ENCODE measurements at regions not wholly inside any gene's neighbourhood (a gene's known extent, or its start where the extent isn't known, plus 50 kb on each side); places are given as distances from the start of the nearest gene placed in this dataset.

DNA sequence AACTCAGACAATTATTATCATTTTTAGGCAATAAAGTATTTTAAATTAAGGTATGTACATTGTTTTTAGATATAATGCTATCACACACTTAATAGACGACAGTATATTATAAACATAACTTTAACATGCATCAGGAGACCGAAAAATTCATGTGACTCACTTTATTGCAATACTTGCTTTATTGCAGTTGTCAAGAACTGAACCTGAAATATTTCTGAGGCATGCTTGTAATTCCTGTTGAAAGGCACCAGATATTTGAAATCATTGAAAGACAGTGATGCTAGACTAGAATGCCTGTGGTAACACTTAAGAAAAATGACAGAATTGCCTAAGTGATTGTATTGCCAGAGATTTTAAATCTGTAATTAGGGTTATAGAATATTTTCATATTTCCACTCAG, 175.6 kb upstream of the MAGEB2 start:
- no peak overlapping the region for H2AFZ ChIP-seq
- no peaks in the 10 kb centered on the region for H3K27me3 ChIP-seq (replicated peaks; ENCODE audit: insufficient read depth)
- no peak for TF ChIP-seq EZH2 (IDR thresholded peaks at IDR 0.05; ENCODE audit: insufficient read depth, poor library complexity, severe bottlenecking)
- TF ChIP-seq EZH2phosphoT487 (IDR thresholded peaks at IDR 0.05; ENCODE audit: insufficient read depth, low read depth) = no peak
- 8 to 9% methylated on average over 2 of the region's 2 CpGs for WGBS, 2 experiments (ENCODE audit: low coverage in 1 of 2, low lambda C conversion rate in 2 of 2, missing lambda C conversion rate in 2 of 2)
- no peaks in the 10 kb centered on the region for H3K9me2 ChIP-seq (ENCODE audit: insufficient read depth)
- no peaks in the 10 kb centered on the region for H3F3A ChIP-seq (ENCODE audit: insufficient read depth)
- H3K4me2 ChIP-seq (ENCODE audit: unreplicated experiment) = no peak overlapping the region
- H3K4me3 ChIP-seq = no peak overlapping the region
- no peaks in the 10 kb centered on the region for H3K36me3 ChIP-seq (ENCODE audit: low read depth)
- in situ Hi-C loops (cut with MboI) = no loop called here
- no peak overlapping the region for H3K27ac ChIP-seq
- H3K9ac ChIP-seq = no peak overlapping the region
- no peaks in the 10 kb centered on the region for H4K20me1 ChIP-seq (ENCODE audit: insufficient read depth)
- H3K4me1 ChIP-seq (ENCODE audit: insufficient read depth) = no peaks in the 10 kb centered on the region
- no peak for DNase-seq
- no peaks in the 10 kb centered on the region for H3K79me2 ChIP-seq (ENCODE audit: insufficient read depth)
- H3K9me3 ChIP-seq (ENCODE audit: low read depth) = no peaks in the 10 kb centered on the region

DNA sequence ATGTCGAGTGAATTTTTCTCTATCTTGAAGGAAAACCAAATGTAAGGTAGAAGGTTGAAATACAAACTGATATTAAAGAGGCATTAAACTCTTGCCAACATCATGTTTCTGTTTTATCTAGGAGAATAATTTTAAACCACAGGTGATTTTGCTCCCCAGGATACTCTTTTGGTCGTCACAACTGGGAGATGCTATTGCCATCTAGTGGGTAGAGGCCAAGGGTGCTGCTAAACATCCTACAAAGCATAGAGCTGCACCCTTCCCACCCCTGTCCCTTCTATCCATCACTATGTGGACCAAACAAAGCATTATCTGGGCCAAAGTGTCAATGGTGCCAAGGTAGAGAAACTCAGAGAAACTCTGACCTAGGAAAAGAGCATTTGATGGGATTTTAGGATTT, 154.6 kb upstream of the MAGEB2 start:
- Histone ChIP-seq H2AFZ (no peak overlapping the region), H3K79me2 (ENCODE audit: insufficient read depth) (no peaks in the 10 kb centered on the region), H3K4me3 (no peak overlapping the region), H3K9me2 (ENCODE audit: insufficient read depth) (no peaks in the 10 kb centered on the region), H3K9ac (no peak overlapping the region), H3K36me3 (ENCODE audit: low read depth) (no peaks in the 10 kb centered on the region), H3F3A (ENCODE audit: insufficient read depth) (no peaks in the 10 kb centered on the region), H3K27me3 (replicated peaks; ENCODE audit: insufficient read depth) (no peaks in the 10 kb centered on the region), H3K27ac (no peak overlapping the region), H3K4me2 (ENCODE audit: unreplicated experiment) (no peak overlapping the region), H3K4me1 (ENCODE audit: insufficient read depth) (no peaks in the 10 kb centered on the region), H3K9me3 (ENCODE audit: low read depth) (no peaks in the 10 kb centered on the region), H4K20me1 (ENCODE audit: insufficient read depth) (no peaks in the 10 kb centered on the region)
- peak; percentile 16 for DNase-seq
- in situ Hi-C loops (cut with MboI) = no loop called here
- TF ChIP-seq EZH2 (IDR thresholded peaks at IDR 0.05; ENCODE audit: insufficient read depth, poor library complexity, severe bottlenecking) = no peak
- TF ChIP-seq EZH2phosphoT487 (IDR thresholded peaks at IDR 0.05; ENCODE audit: insufficient read depth, low read depth) = no peak
- WGBS, 2 experiments (ENCODE audit: low coverage in 1 of 2, low lambda C conversion rate in 2 of 2, missing lambda C conversion rate in 2 of 2) = 17 to 25% methylated on average over 2 of the region's 2 CpGs

DNA sequence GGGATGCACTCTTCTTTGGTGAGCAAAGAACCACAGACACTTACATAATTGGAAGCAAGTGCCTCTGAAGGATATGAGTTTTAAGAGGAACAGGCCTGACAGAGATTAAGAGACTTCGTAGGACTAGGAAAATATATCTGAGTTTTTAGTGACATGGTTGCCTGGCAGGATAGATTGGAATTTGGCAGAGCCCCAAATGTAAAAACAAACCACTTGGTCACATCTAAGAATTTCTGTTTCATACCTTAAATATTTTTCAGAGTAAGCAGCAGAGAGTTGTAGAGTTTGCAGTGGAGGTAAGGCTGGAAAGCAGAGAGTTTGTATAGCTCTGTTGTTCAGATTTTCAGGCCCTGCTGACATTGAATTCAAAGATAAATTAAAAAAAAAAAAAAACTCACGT, 150.1 kb upstream of the MAGEB2 start:
- WGBS, 2 experiments (ENCODE audit: low coverage in 1 of 2, low lambda C conversion rate in 2 of 2, missing lambda C conversion rate in 2 of 2) = 5 to 16% methylated on average over 2 of the region's 2 CpGs
- Histone ChIP-seq H3K4me1 (ENCODE audit: insufficient read depth) (no peaks in the 10 kb centered on the region), H3K9ac (no peak overlapping the region), H3K4me3 (no peak overlapping the region), H3K79me2 (ENCODE audit: insufficient read depth) (no peaks in the 10 kb centered on the region), H3K27ac (no peak overlapping the region), H3K36me3 (ENCODE audit: low read depth) (no peaks in the 10 kb centered on the region), H3F3A (ENCODE audit: insufficient read depth) (no peaks in the 10 kb centered on the region), H3K27me3 (replicated peaks; ENCODE audit: insufficient read depth) (no peaks in the 10 kb centered on the region), H3K9me2 (ENCODE audit: insufficient read depth) (no peaks in the 10 kb centered on the region), H2AFZ (no peak overlapping the region), H3K9me3 (ENCODE audit: low read depth) (no peaks in the 10 kb centered on the region), H4K20me1 (ENCODE audit: insufficient read depth) (no peaks in the 10 kb centered on the region), H3K4me2 (ENCODE audit: unreplicated experiment) (no peak overlapping the region)
- no peak for TF ChIP-seq EZH2 (IDR thresholded peaks at IDR 0.05; ENCODE audit: insufficient read depth, poor library complexity, severe bottlenecking)
- TF ChIP-seq EZH2phosphoT487 (IDR thresholded peaks at IDR 0.05; ENCODE audit: insufficient read depth, low read depth) = no peak
- in situ Hi-C loops (cut with MboI) = no loop called here
- peak; percentile 6 for DNase-seq

DNA sequence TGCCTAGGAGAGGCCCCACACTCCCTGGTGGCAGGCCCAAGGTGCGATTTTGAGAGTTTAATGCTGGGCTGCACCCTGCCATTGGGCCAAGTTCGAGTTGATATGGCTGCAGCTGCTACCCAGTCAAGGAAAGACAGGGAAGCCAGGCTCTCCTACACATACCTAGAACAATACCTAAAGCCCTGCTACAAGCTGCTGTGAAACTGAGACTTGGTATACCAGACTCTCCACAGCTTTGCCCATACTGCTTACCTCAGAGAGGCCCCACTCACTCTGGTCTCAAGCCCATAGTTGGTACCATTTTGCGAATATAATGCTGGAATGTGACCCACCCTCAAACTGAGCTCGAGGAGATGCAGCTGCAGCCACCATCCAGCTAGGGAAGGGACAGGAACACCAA, 147.7 kb upstream of the MAGEB2 start:
- no peaks in the 10 kb centered on the region for H3K4me1 ChIP-seq (ENCODE audit: insufficient read depth)
- H2AFZ ChIP-seq = no peak overlapping the region
- H3K4me2 ChIP-seq (ENCODE audit: unreplicated experiment) = no peak overlapping the region
- H3K79me2 ChIP-seq (ENCODE audit: insufficient read depth) = no peaks in the 10 kb centered on the region
- in situ Hi-C loops (cut with MboI) = no loop called here
- no peaks in the 10 kb centered on the region for H3K27me3 ChIP-seq (replicated peaks; ENCODE audit: insufficient read depth)
- no peak overlapping the region for H3K9ac ChIP-seq
- no peak for DNase-seq
- no peaks in the 10 kb centered on the region for H3K36me3 ChIP-seq (ENCODE audit: low read depth)
- H4K20me1 ChIP-seq (ENCODE audit: insufficient read depth) = no peaks in the 10 kb centered on the region
- H3F3A ChIP-seq (ENCODE audit: insufficient read depth) = no peaks in the 10 kb centered on the region
- TF ChIP-seq EZH2 (IDR thresholded peaks at IDR 0.05; ENCODE audit: insufficient read depth, poor library complexity, severe bottlenecking) (no peak), EZH2phosphoT487 (IDR thresholded peaks at IDR 0.05; ENCODE audit: insufficient read depth, low read depth) (no peak)
- H3K4me3 ChIP-seq = no peak overlapping the region
- WGBS, 2 experiments (ENCODE audit: low coverage in 1 of 2, low lambda C conversion rate in 2 of 2, missing lambda C conversion rate in 2 of 2) = 13 to 18% methylated on average over 3 to 4 of the region's 4 CpGs
- H3K27ac ChIP-seq = no peak overlapping the region
- no peaks in the 10 kb centered on the region for H3K9me2 ChIP-seq (ENCODE audit: insufficient read depth)
- no peaks in the 10 kb centered on the region for H3K9me3 ChIP-seq (ENCODE audit: low read depth)

DNA sequence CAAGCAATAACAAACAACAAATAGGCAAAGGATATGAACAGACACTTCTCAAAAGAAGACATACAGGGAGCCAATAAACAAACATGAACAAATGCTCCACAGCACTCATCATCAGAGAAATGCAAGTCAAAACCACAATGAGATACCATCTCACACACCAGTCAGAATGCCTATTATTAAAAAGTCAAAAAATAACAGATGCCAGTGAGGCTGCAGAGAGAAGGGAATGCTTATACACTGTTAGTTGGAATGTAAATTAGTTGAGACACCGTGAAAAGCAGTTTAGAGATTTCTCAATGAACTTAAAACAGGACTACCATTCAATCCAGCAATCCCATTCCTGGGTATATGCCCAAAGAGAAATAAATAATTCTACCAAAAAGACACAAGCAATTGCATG, 129.8 kb upstream of the MAGEB2 start:
- Histone ChIP-seq H4K20me1 (ENCODE audit: insufficient read depth) (no peaks in the 10 kb centered on the region), H3K9me3 (ENCODE audit: low read depth) (no peaks in the 10 kb centered on the region), H3K4me3 (no peak overlapping the region), H3K9me2 (ENCODE audit: insufficient read depth) (no peaks in the 10 kb centered on the region), H3K79me2 (ENCODE audit: insufficient read depth) (no peaks in the 10 kb centered on the region), H3K4me2 (ENCODE audit: unreplicated experiment) (no peak overlapping the region), H2AFZ (no peak overlapping the region), H3K36me3 (ENCODE audit: low read depth) (no peaks in the 10 kb centered on the region), H3F3A (ENCODE audit: insufficient read depth) (no peaks in the 10 kb centered on the region), H3K27ac (no peak overlapping the region), H3K27me3 (replicated peaks; ENCODE audit: insufficient read depth) (no peaks in the 10 kb centered on the region), H3K4me1 (ENCODE audit: insufficient read depth) (no peaks in the 10 kb centered on the region), H3K9ac (no peak overlapping the region)
- WGBS, 2 experiments (ENCODE audit: low coverage in 1 of 2, low lambda C conversion rate in 2 of 2, missing lambda C conversion rate in 2 of 2) = 0% methylated on average over 1 of the region's 1 CpG
- TF ChIP-seq EZH2 (IDR thresholded peaks at IDR 0.05; ENCODE audit: insufficient read depth, poor library complexity, severe bottlenecking) = no peak
- TF ChIP-seq EZH2phosphoT487 (IDR thresholded peaks at IDR 0.05; ENCODE audit: insufficient read depth, low read depth) = no peak
- in situ Hi-C loops (cut with MboI) = no loop called here
- DNase-seq = no peak

Measured in GM23248 (cell line).